ENCODE measurements at regions not wholly inside any gene's neighbourhood (a gene's known extent, or its start where the extent isn't known, plus 50 kb on each side); places are given as distances from the start of the nearest gene placed in this dataset.

DNA sequence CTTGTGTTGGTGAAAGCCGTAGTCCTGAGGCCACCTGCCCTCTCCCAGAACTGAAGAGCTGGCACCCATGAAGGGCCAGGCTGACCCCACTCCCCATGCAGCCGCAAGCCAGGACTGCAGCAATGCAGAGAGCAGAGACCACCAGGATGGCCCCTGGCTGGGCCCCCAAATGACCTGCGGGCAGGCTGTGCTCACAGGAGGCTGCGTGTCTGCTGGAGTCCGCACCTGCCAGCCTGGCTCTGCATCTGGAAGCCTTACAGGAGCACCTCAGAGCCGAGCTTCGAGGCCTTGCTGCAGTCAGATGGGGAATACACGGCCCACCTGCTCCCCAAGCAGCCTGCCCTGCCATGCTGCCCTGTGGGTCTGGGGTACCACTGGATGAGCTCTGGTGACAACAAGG is 1336.8 kb downstream of the TBC1D22A start:
- TF ChIP-seq, protein P1, sequence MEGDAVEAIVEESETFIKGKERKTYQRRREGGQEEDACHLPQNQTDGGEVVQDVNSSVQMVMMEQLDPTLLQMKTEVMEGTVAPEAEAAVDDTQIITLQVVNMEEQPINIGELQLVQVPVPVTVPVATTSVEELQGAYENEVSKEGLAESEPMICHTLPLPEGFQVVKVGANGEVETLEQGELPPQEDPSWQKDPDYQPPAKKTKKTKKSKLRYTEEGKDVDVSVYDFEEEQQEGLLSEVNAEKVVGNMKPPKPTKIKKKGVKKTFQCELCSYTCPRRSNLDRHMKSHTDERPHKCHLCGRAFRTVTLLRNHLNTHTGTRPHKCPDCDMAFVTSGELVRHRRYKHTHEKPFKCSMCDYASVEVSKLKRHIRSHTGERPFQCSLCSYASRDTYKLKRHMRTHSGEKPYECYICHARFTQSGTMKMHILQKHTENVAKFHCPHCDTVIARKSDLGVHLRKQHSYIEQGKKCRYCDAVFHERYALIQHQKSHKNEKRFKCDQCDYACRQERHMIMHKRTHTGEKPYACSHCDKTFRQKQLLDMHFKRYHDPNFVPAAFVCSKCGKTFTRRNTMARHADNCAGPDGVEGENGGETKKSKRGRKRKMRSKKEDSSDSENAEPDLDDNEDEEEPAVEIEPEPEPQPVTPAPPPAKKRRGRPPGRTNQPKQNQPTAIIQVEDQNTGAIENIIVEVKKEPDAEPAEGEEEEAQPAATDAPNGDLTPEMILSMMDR (conservative IDR thresholded peaks at IDR 0.05; ENCODE audit: low read depth in 2 of 2): no peak
- TF ChIP-seq EZH2 (IDR thresholded peaks at IDR 0.05; ENCODE audit: low read depth, unreplicated experiment): no peak
- TF ChIP-seq CREB1 (CRISPR knock-in tag; IDR thresholded peaks at IDR 0.05; ENCODE audit: low read depth): no peak
- TF ChIP-seq POLR2AphosphoS5 (IDR thresholded peaks at IDR 0.05; ENCODE audit: low read depth): no peak
- TF ChIP-seq, protein P2, sequence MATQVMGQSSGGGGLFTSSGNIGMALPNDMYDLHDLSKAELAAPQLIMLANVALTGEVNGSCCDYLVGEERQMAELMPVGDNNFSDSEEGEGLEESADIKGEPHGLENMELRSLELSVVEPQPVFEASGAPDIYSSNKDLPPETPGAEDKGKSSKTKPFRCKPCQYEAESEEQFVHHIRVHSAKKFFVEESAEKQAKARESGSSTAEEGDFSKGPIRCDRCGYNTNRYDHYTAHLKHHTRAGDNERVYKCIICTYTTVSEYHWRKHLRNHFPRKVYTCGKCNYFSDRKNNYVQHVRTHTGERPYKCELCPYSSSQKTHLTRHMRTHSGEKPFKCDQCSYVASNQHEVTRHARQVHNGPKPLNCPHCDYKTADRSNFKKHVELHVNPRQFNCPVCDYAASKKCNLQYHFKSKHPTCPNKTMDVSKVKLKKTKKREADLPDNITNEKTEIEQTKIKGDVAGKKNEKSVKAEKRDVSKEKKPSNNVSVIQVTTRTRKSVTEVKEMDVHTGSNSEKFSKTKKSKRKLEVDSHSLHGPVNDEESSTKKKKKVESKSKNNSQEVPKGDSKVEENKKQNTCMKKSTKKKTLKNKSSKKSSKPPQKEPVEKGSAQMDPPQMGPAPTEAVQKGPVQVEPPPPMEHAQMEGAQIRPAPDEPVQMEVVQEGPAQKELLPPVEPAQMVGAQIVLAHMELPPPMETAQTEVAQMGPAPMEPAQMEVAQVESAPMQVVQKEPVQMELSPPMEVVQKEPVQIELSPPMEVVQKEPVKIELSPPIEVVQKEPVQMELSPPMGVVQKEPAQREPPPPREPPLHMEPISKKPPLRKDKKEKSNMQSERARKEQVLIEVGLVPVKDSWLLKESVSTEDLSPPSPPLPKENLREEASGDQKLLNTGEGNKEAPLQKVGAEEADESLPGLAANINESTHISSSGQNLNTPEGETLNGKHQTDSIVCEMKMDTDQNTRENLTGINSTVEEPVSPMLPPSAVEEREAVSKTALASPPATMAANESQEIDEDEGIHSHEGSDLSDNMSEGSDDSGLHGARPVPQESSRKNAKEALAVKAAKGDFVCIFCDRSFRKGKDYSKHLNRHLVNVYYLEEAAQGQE (IDR thresholded peaks at IDR 0.05; ENCODE audit: unreplicated experiment): no peak
- TF ChIP-seq STAT1 (IDR thresholded peaks at IDR 0.05; ENCODE audit: unreplicated experiment): no peak
- TF ChIP-seq JUNB (IDR thresholded peaks at IDR 0.05; ENCODE audit: unreplicated experiment): no peak
- no peak for TF ChIP-seq EZH2phosphoT487 (IDR thresholded peaks at IDR 0.05; ENCODE audit: unreplicated experiment)
- TF ChIP-seq, protein P3, sequence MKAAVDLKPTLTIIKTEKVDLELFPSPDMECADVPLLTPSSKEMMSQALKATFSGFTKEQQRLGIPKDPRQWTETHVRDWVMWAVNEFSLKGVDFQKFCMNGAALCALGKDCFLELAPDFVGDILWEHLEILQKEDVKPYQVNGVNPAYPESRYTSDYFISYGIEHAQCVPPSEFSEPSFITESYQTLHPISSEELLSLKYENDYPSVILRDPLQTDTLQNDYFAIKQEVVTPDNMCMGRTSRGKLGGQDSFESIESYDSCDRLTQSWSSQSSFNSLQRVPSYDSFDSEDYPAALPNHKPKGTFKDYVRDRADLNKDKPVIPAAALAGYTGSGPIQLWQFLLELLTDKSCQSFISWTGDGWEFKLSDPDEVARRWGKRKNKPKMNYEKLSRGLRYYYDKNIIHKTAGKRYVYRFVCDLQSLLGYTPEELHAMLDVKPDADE (IDR thresholded peaks at IDR 0.05): no peak

Measured in GM23338 (cell line).